Muscle of arm (tissue), 1 donor: ENCODE measurements at regions not wholly inside any gene's neighbourhood (a gene's known extent, or its start where the extent isn't known, plus 50 kb on each side); places are given as distances from the start of the nearest gene placed in this dataset.
A peak's percentile ranks its signal among the peaks of the same experiment; 100 is the strongest.
"Not testable (repeated sequence)": the region's sequence is repeated elsewhere in the genome, so short reads cannot be mapped to it uniquely, and the experiment has no call there.

Source experiments
- DNase-seq: peaks from one replicate; pipeline ENCODE4 v3.0.0-alpha.2; 2013

GRCh38 chr9:82052081-82052480, 63.5 kb downstream of the SPATA31D1 start:
- no peak for DNase-seq

- DNase-seq = no peak
These were observed 65.9 kb downstream of the SPATA31D1 start for GRCh38 chr9:82054264-82055015.

- no peak for DNase-seq
These were observed 69.2 kb downstream of the SPATA31D1 start for GRCh38 chr9:82057805-82058204.

GRCh38 chr9:82061801-82062200, 73.2 kb downstream of the SPATA31D1 start:
- DNase-seq = not testable (repeated sequence)

- DNase-seq = no peak
These were observed 73.7 kb downstream of the SPATA31D1 start for GRCh38 chr9:82062245-82062644.

GRCh38 chr9:82073551-82074543, 85.3 kb downstream of the SPATA31D1 start:
- no peak for DNase-seq

- no peak for DNase-seq
These were observed 91.7 kb downstream of the SPATA31D1 start for GRCh38 chr9:82080265-82080664.

GRCh38 chr9:82081496-82081895, 92.9 kb downstream of the SPATA31D1 start:
- peak; percentile 7 for DNase-seq

- no peak for DNase-seq
These were observed 94.0 kb downstream of the SPATA31D1 start for GRCh38 chr9:82082563-82082962.

GRCh38 chr9:82088591-82088990, 100.0 kb downstream of the SPATA31D1 start:
- DNase-seq = no peak

- no peak for DNase-seq
These were observed 101.5 kb downstream of the SPATA31D1 start for GRCh38 chr9:82090046-82090445.

GRCh38 chr9:82091100-82091499, 102.5 kb downstream of the SPATA31D1 start:
- DNase-seq = no peak

- DNase-seq = no peak
These were observed 103.0 kb downstream of the SPATA31D1 start for GRCh38 chr9:82091610-82092009.

GRCh38 chr9:82101475-82101874, 112.9 kb downstream of the SPATA31D1 start:
- no peak for DNase-seq

- no peak for DNase-seq
These were observed 115.7 kb downstream of the SPATA31D1 start for GRCh38 chr9:82104252-82104651.

- DNase-seq = no peak
These were observed 117.2 kb downstream of the SPATA31D1 start for GRCh38 chr9:82105729-82106128.

- no peak for DNase-seq
These were observed 118.0 kb downstream of the SPATA31D1 start for GRCh38 chr9:82106536-82106935.

- no peak for DNase-seq
These were observed 119.9 kb downstream of the SPATA31D1 start for GRCh38 chr9:82108474-82108873.

GRCh38 chr9:82108941-82109340, 120.4 kb downstream of the SPATA31D1 start:
- DNase-seq = no peak

GRCh38 chr9:82109626-82110025, 121.1 kb downstream of the SPATA31D1 start:
- no peak for DNase-seq

GRCh38 chr9:82110881-82111280, 122.3 kb downstream of the SPATA31D1 start:
- DNase-seq = no peak

- DNase-seq = no peak
These were observed 126.8 kb downstream of the SPATA31D1 start for GRCh38 chr9:82115331-82115730.

- DNase-seq = no peak
These were observed 127.3 kb downstream of the SPATA31D1 start for GRCh38 chr9:82115900-82116299.
